Left ventricle myocardium inferior (tissue), 1 donor: ENCODE measurements at regions not wholly inside any gene's neighbourhood (a gene's known extent, or its start where the extent isn't known, plus 50 kb on each side); places are given as distances from the start of the nearest gene placed in this dataset.

Source experiments
- DNase-seq: peaks from one replicate; pipeline ENCODE4 v3.0.0-alpha.2; 2020
- H3K27ac ChIP-seq: fragments of 200-600 bp; replicated peaks from 2 replicates; pipeline ENCODE4 v1.8.0; 2021
- H3K27me3 ChIP-seq: fragments of 200-600 bp; 2 replicates; pipeline ENCODE4 v1.8.0; 2021; ENCODE audit warnings: low read depth
- H3K36me3 ChIP-seq: fragments of 200-600 bp; 2 replicates; pipeline ENCODE4 v1.8.0; 2021
- H3K4me1 ChIP-seq: fragments of 200-600 bp; 2 replicates; pipeline ENCODE4 v1.8.0; 2021
- H3K4me3 ChIP-seq: fragments of 200-600 bp; 2 replicates; pipeline ENCODE4 v1.8.0; 2021; ENCODE audit warnings: mild to moderate bottlenecking, moderate library complexity
- H3K9me3 ChIP-seq: fragments of 200-600 bp; replicated peaks from 2 replicates; pipeline ENCODE4 v1.8.0; 2021
- CTCF ChIP-seq: fragments of 200-600 bp; IDR thresholded peaks from 2 replicates; pipeline ENCODE4 v1.8.0; 2021; ENCODE audit warnings: antibody characterized with exemption, mild to moderate bottlenecking, borderline replicate concordance
- intact Hi-C: fragments of 100-400 bp; cut with micrococcal nuclease; formaldehyde crosslinking; loops from one replicate; pipeline ENCODE4 v1.11.0; 2022
- donor health status: DM: no; HTN: yes; CAD: no; lungs with severe emphysema.

GRCh38 chr7:41492603-41493002 is 210.3 kb downstream of the INHBA start:
- intact Hi-C loops: no loop called here
- no peak overlapping the region for H3K27ac ChIP-seq
- no peaks in the 10 kb centered on the region for H3K27me3 ChIP-seq
- no peak overlapping the region for H3K4me3 ChIP-seq
- no peak for DNase-seq
- no peak for TF ChIP-seq CTCF
- H3K9me3 ChIP-seq: no peaks in the 10 kb centered on the region
- H3K4me1 ChIP-seq: peaks cover 8% of the 10 kb centered on the region
- H3K36me3 ChIP-seq: no peaks in the 10 kb centered on the region

GRCh38 chr7:41491883-41492471 is 210.9 kb downstream of the INHBA start:
- intact Hi-C loops: no loop called here
- Histone ChIP-seq H3K36me3 (no peaks in the 10 kb centered on the region), H3K27me3 (no peaks in the 10 kb centered on the region), H3K4me1 (peaks cover 8% of the 10 kb centered on the region), H3K27ac (no peak overlapping the region), H3K4me3 (no peak overlapping the region), H3K9me3 (no peaks in the 10 kb centered on the region)
- no peak for TF ChIP-seq CTCF
- no peak for DNase-seq

- no peaks in the 10 kb centered on the region for H3K27me3 ChIP-seq
- no peak for DNase-seq
- H3K27ac ChIP-seq: no peak overlapping the region
- H3K4me3 ChIP-seq: no peak overlapping the region
- H3K4me1 ChIP-seq: peaks cover 8% of the 10 kb centered on the region
- TF ChIP-seq CTCF: no peak
- H3K36me3 ChIP-seq: no peaks in the 10 kb centered on the region
- H3K9me3 ChIP-seq: no peaks in the 10 kb centered on the region
- intact Hi-C loops: no loop called here
These were observed 211.6 kb downstream of the INHBA start for GRCh38 chr7:41491308-41491707.

GRCh38 chr7:41489885-41490284 is 213.0 kb downstream of the INHBA start:
- no peak for TF ChIP-seq CTCF
- Histone ChIP-seq H3K36me3 (no peaks in the 10 kb centered on the region), H3K9me3 (no peaks in the 10 kb centered on the region), H3K27me3 (no peaks in the 10 kb centered on the region), H3K27ac (no peak overlapping the region), H3K4me1 (peaks cover 8% of the 10 kb centered on the region), H3K4me3 (no peak overlapping the region)
- no peak for DNase-seq
- intact Hi-C loops: no loop called here

- no peak for DNase-seq
- Histone ChIP-seq H3K4me1 (peaks cover 7% of the 10 kb centered on the region), H3K27ac (no peak overlapping the region), H3K36me3 (no peaks in the 10 kb centered on the region), H3K27me3 (no peaks in the 10 kb centered on the region), H3K4me3 (no peak overlapping the region), H3K9me3 (peaks cover 16% of the 10 kb centered on the region)
- TF ChIP-seq CTCF: no peak
- intact Hi-C loops: no loop called here
These were observed 215.5 kb downstream of the INHBA start for GRCh38 chr7:41487229-41487940.
